Esophagus muscularis mucosa (tissue), 3 donors: ENCODE measurements at regions not wholly inside any gene's neighbourhood (a gene's known extent, or its start where the extent isn't known, plus 50 kb on each side); places are given as distances from the start of the nearest gene placed in this dataset.

Experiments
- CTCF ChIP-seq, 3 experiments: fragments of 200-600 bp in 2 of 3; fragments of 450-650 bp in 1 of 3; sonication (generic) in 2 of 3; IDR thresholded peaks; one replicate each; pipeline ENCODE4 v1.5.1; 2017 to 2019; ENCODE audit warnings: antibody characterized with exemption in 3 of 3, mild to moderate bottlenecking in 2 of 3, moderate library complexity in 1 of 3
- POLR2AphosphoS5 ChIP-seq, 2 donors: sonication (generic); formaldehyde crosslinking; IDR thresholded peaks; one replicate each; pipeline ENCODE4 v1.6.1; 2017; ENCODE audit warnings: antibody characterized with exemption in 2 of 2

- TF ChIP-seq CTCF (IDR thresholded peaks at IDR 0.05): no peak
- TF ChIP-seq POLR2AphosphoS5 (IDR thresholded peaks at IDR 0.05): peak; percentile 82 to 84
Measured at GRCh38 chr16:86457501-86458148, 52.7 kb upstream of the FOXF1 start.
